ENCODE measurements at regions not wholly inside any gene's neighbourhood (a gene's known extent, or its start where the extent isn't known, plus 50 kb on each side); places are given as distances from the start of the nearest gene placed in this dataset.

DNA sequence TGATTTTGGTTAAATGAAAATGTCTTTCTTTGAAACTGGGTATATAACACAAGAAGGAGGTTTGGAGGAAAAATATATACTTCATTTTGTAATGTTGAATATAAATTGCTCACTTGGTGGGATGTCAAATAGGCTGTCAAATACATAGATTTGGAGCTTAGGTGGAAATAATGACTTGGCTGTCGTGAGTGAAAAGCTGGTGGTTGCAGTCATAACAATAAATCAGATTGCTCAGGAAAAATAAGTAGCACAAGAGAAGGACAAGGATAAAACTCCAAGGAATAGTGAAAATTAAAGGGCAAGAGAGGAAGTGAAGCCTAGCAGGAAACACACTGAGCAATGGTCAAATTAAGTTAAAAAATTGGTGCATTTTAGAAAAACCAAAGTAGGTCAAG, 253.0 kb upstream of the ANKRD50 start:
- TF ChIP-seq, protein P1, sequence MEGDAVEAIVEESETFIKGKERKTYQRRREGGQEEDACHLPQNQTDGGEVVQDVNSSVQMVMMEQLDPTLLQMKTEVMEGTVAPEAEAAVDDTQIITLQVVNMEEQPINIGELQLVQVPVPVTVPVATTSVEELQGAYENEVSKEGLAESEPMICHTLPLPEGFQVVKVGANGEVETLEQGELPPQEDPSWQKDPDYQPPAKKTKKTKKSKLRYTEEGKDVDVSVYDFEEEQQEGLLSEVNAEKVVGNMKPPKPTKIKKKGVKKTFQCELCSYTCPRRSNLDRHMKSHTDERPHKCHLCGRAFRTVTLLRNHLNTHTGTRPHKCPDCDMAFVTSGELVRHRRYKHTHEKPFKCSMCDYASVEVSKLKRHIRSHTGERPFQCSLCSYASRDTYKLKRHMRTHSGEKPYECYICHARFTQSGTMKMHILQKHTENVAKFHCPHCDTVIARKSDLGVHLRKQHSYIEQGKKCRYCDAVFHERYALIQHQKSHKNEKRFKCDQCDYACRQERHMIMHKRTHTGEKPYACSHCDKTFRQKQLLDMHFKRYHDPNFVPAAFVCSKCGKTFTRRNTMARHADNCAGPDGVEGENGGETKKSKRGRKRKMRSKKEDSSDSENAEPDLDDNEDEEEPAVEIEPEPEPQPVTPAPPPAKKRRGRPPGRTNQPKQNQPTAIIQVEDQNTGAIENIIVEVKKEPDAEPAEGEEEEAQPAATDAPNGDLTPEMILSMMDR (IDR thresholded peaks at IDR 0.05; ENCODE audit: control extremely low read depth in 1 of 3, insufficient read depth in 1 of 3, low read depth in 1 of 3, low read length in 3 of 3) = no peak
- no peak for TF ChIP-seq GABPA (IDR thresholded peaks at IDR 0.05; ENCODE audit: borderline replicate concordance, insufficient read depth, low read length)

Data from H1 (cell line).